ENCODE measurements at regions not wholly inside any gene's neighbourhood (a gene's known extent, or its start where the extent isn't known, plus 50 kb on each side); places are given as distances from the start of the nearest gene placed in this dataset.

DNA sequence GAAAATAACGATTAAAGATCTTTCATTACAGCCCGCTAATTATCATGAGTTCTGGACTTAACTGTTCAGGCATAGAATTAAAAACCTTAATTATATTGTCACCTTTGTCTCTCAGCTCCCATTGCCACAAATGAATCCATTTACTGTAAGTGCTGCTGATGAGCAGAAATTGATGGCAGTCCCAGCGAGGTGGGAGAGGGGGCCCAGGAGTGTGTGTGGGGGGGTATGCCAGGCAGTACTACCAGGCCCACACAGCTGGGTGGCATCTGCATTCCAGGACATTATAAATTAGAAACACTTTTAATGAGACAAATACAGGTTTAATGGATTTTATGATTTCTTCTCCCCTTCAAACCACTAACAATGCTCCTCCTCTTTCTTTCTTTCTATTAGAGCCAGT lies 196.0 kb downstream of the MELK start:
- no peak overlapping the region for H3K4me3 ChIP-seq (ENCODE audit: control extremely low read depth in 1 of 5, extremely low read depth in 1 of 5, insufficient read depth in 1 of 5, low read depth in 2 of 5, low read length in 4 of 5)
- POLR2A ChIA-PET, result no interaction called here
- no peak for TF ChIP-seq EZH2 (IDR thresholded peaks at IDR 0.05; ENCODE audit: borderline replicate concordance, insufficient read depth, low read depth, low read length, poor library complexity, severe bottlenecking)
- TF ChIP-seq, protein P1, sequence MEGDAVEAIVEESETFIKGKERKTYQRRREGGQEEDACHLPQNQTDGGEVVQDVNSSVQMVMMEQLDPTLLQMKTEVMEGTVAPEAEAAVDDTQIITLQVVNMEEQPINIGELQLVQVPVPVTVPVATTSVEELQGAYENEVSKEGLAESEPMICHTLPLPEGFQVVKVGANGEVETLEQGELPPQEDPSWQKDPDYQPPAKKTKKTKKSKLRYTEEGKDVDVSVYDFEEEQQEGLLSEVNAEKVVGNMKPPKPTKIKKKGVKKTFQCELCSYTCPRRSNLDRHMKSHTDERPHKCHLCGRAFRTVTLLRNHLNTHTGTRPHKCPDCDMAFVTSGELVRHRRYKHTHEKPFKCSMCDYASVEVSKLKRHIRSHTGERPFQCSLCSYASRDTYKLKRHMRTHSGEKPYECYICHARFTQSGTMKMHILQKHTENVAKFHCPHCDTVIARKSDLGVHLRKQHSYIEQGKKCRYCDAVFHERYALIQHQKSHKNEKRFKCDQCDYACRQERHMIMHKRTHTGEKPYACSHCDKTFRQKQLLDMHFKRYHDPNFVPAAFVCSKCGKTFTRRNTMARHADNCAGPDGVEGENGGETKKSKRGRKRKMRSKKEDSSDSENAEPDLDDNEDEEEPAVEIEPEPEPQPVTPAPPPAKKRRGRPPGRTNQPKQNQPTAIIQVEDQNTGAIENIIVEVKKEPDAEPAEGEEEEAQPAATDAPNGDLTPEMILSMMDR (IDR thresholded peaks at IDR 0.05), result no peak
- H3K27me3 ChIP-seq (replicated peaks in 1 of 4; ENCODE audit: control extremely low read depth in 1 of 4, control insufficient read depth in 3 of 4, insufficient read depth in 4 of 4, low read length in 3 of 4), result peaks cover 0 to 8% (median 3%) of the 10 kb centered on the region in 4 experiments
- no peak for DNase-seq
- intact Hi-C loops (cut with micrococcal nuclease), result no loop called here
- Mint-ChIP-seq H3K27ac (no peak overlapping the region), H3K27me3 (peaks cover 31% of the 10 kb centered on the region), H3K4me1 (no peaks in the 10 kb centered on the region), H3K4me3 (no peak overlapping the region), H3K9me3 (ENCODE audit: insufficient read depth) (no peaks in the 10 kb centered on the region)
- no peaks in the 10 kb centered on the region for H3K79me2 ChIP-seq (ENCODE audit: control insufficient read depth, insufficient read depth, low read length)
- CTCF ChIA-PET, result interaction anchor here (0.7 kb wide), 1 partner anchor 91 kb away, joined by 3 read pairs; no protein-coding TSS in a partner anchor
- ATAC-seq (ENCODE audit: low read depth), result no peak
- no peaks in the 10 kb centered on the region for H3K36me3 ChIP-seq (replicated peaks in 1 of 2; ENCODE audit: control extremely low read depth in 1 of 2, control insufficient read depth in 1 of 2, extremely low read depth in 1 of 2, insufficient read depth in 2 of 2, low read length in 1 of 2)
- WGBS (ENCODE audit: insufficient coverage), result no CpG with 5 or more reads among the region's 3 CpGs
- no peak overlapping the region for H2AFZ ChIP-seq (ENCODE audit: insufficient read depth, low read depth, low read length, poor library complexity, severe bottlenecking)
- no peak overlapping the region for H3K9ac ChIP-seq (ENCODE audit: low read length)
- H3K4me1 ChIP-seq (ENCODE audit: control insufficient read depth in 2 of 2, insufficient read depth in 2 of 2, low read length in 2 of 2), result peaks cover 5 to 12% of the 10 kb centered on the region in 2 donors
- no peak overlapping the region for H3K27ac ChIP-seq (ENCODE audit: low read length in 2 of 2)
- no peak overlapping the region for H3K4me2 ChIP-seq (replicated peaks; ENCODE audit: low read depth, low read length, poor library complexity, severe bottlenecking)
- no peaks in the 10 kb centered on the region for H4K20me1 ChIP-seq (ENCODE audit: control insufficient read depth, insufficient read depth, low read length, poor library complexity, severe bottlenecking)
- H3K9me3 ChIP-seq (ENCODE audit: control extremely low read depth in 1 of 3, control insufficient read depth in 2 of 3, insufficient read depth in 1 of 3, low read length in 2 of 3), result peaks cover 0 to 8% (median 0%) of the 10 kb centered on the region in 3 donors

DNA sequence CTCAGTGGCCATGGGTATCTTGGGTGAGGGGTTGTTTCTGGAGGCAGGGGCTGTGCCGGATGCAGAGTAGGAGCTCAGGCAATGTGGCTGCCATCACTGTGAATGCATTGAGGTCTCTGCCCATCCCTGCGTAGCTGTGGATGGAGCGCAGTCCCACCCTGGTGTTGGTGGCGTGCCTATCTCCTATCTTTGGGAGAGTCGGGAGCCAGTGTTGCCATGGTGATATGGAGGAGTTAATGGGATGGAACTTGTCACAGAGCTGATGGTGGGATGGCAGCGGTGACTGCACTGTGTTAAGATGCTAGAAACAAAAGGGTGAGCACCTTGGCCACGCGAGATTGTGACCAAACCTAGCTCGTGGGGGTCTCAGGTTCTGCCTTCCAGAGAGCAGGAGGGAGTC lies 197.3 kb downstream of the MELK start:
- H3K9ac ChIP-seq (ENCODE audit: low read length), result no peak overlapping the region
- no peaks in the 10 kb centered on the region for H3K79me2 ChIP-seq (ENCODE audit: control insufficient read depth, insufficient read depth, low read length)
- WGBS (ENCODE audit: insufficient coverage), result 87% methylated on average over 9 of the region's 9 CpGs
- H3K4me3 ChIP-seq (ENCODE audit: control extremely low read depth in 1 of 5, extremely low read depth in 1 of 5, insufficient read depth in 1 of 5, low read depth in 2 of 5, low read length in 4 of 5), result no peak overlapping the region
- H3K27me3 ChIP-seq (replicated peaks in 1 of 4; ENCODE audit: control extremely low read depth in 1 of 4, control insufficient read depth in 3 of 4, insufficient read depth in 4 of 4, low read length in 3 of 4), result peaks cover 0 to 8% (median 3%) of the 10 kb centered on the region in 4 experiments
- H4K20me1 ChIP-seq (ENCODE audit: control insufficient read depth, insufficient read depth, low read length, poor library complexity, severe bottlenecking), result no peaks in the 10 kb centered on the region
- Mint-ChIP-seq H3K27ac (no peak overlapping the region), H3K4me1 (no peaks in the 10 kb centered on the region), H3K27me3 (peaks cover 39% of the 10 kb centered on the region), H3K9me3 (ENCODE audit: insufficient read depth) (no peaks in the 10 kb centered on the region), H3K4me3 (no peak overlapping the region)
- DNase-seq (no peak), ATAC-seq (ENCODE audit: low read depth) (no peak)
- no peak overlapping the region for H3K4me2 ChIP-seq (replicated peaks; ENCODE audit: low read depth, low read length, poor library complexity, severe bottlenecking)
- intact Hi-C loops (cut with micrococcal nuclease), result no loop called here
- POLR2A ChIA-PET, result no interaction called here
- peaks cover 5 to 10% of the 10 kb centered on the region in 2 donors for H3K4me1 ChIP-seq (ENCODE audit: control insufficient read depth in 2 of 2, insufficient read depth in 2 of 2, low read length in 2 of 2)
- TF ChIP-seq, protein P1 (IDR thresholded peaks at IDR 0.05), result no peak
- no peak for TF ChIP-seq EZH2 (IDR thresholded peaks at IDR 0.05; ENCODE audit: borderline replicate concordance, insufficient read depth, low read depth, low read length, poor library complexity, severe bottlenecking)
- H3K36me3 ChIP-seq (replicated peaks in 1 of 2; ENCODE audit: control extremely low read depth in 1 of 2, control insufficient read depth in 1 of 2, extremely low read depth in 1 of 2, insufficient read depth in 2 of 2, low read length in 1 of 2), result no peaks in the 10 kb centered on the region
- peaks cover 0 to 3% (median 0%) of the 10 kb centered on the region in 3 donors for H3K9me3 ChIP-seq (ENCODE audit: control extremely low read depth in 1 of 3, control insufficient read depth in 2 of 3, insufficient read depth in 1 of 3, low read length in 2 of 3)
- H2AFZ ChIP-seq (ENCODE audit: insufficient read depth, low read depth, low read length, poor library complexity, severe bottlenecking), result no peak overlapping the region
- CTCF ChIA-PET, result no interaction called here
- H3K27ac ChIP-seq (ENCODE audit: low read length in 2 of 2), result no peak overlapping the region
